H1 (cell line): ENCODE measurements at regions not wholly inside any gene's neighbourhood (a gene's known extent, or its start where the extent isn't known, plus 50 kb on each side); places are given as distances from the start of the nearest gene placed in this dataset.

Experiments
- CTCF ChIP-seq, 3 experiments: IDR thresholded peaks; 1 replicate in 2 of 3; 2 replicates in 1 of 3; pipeline versions ENCODE4 v1.5.1 to v1.6.1; 2011; ENCODE audit warnings: low read length in 3 of 3, mild to moderate bottlenecking in 3 of 3, inconsistent platforms in 2 of 3, low read depth in 1 of 3, moderate library complexity in 1 of 3; ENCODE audit not compliant: insufficient read depth in 1 of 3; ENCODE audit errors: control extremely low read depth in 1 of 3
- KDM5A ChIP-seq: fragments of 200-600 bp; IDR thresholded peaks from 2 replicates; pipeline ENCODE4 v1.7.1; 2012; ENCODE audit warnings: mild to moderate bottlenecking, low read length, inconsistent platforms, mixed read lengths
- MAX ChIP-seq: IDR thresholded peaks from 2 replicates; pipeline ENCODE4 v1.6.1; 2012; ENCODE audit warnings: inconsistent platforms
- RFX5 ChIP-seq: IDR thresholded peaks from 2 replicates; pipeline ENCODE4 v1.6.1; 2011; ENCODE audit warnings: low read depth, low read length, improper control_type of control experiment, borderline replicate concordance
- TBP ChIP-seq: IDR thresholded peaks from 2 replicates; pipeline ENCODE4 v1.6.1; 2011; ENCODE audit warnings: low read depth, low read length, improper control_type of control experiment
- USF2 ChIP-seq: IDR thresholded peaks from 2 replicates; pipeline ENCODE4 v1.6.1; 2011; ENCODE audit warnings: low read length, improper control_type of control experiment

GRCh38 chr11:98365941-98366340 lies 654.8 kb upstream of the CNTN5 start:
- TF ChIP-seq CTCF (IDR thresholded peaks at IDR 0.05; ENCODE audit: control extremely low read depth in 1 of 3, insufficient read depth in 1 of 3, low read depth in 1 of 3, low read length in 3 of 3): no peak
- no peak for TF ChIP-seq TBP
- no peak for TF ChIP-seq USF2
- TF ChIP-seq MAX: no peak
- no peak for TF ChIP-seq KDM5A
- TF ChIP-seq RFX5: no peak
